VCaP (cell line): ENCODE measurements at regions not wholly inside any gene's neighbourhood (a gene's known extent, or its start where the extent isn't known, plus 50 kb on each side); places are given as distances from the start of the nearest gene placed in this dataset.
A peak's percentile ranks its signal among the peaks of the same experiment; 100 is the strongest.

Experiments
- H3K27ac ChIP-seq: fragments of 450-650 bp; 2 replicates; pipeline ENCODE4 v1.5.1; 2017
- TF ChIP-seq, protein P1 (sequence below): fragments of 450-650 bp; conservative IDR thresholded peaks from 2 replicates; pipeline ENCODE4 v1.5.1; 2017; ENCODE audit warnings: mild to moderate bottlenecking, moderate library complexity

DNA sequence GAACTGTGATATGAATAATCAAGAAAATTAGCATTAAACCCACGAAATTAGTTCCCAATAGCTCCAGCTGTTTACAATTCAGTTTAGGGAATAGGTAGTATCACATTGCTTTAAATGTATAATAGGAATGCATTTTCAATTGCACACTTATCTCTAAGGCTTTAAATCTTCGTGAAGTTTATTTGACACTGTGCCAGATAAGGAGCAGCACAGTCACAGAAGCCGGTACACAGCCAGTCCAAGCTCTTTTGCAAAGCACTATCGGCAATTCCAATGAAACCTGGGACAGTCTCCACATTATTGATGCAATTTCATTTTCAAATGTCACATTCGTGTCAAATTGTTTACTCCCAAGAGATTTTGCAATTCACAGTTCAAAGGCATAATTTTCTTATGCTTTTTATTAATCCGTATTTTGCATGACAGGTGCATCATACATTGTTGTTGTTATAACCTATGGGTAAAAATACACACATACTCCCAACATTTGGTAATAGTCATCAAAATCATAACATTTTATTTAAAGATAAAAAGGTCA is 602.8 kb downstream of the RPS29 start:
- H3K27ac ChIP-seq: no peak overlapping the region
- TF ChIP-seq, protein P1, sequence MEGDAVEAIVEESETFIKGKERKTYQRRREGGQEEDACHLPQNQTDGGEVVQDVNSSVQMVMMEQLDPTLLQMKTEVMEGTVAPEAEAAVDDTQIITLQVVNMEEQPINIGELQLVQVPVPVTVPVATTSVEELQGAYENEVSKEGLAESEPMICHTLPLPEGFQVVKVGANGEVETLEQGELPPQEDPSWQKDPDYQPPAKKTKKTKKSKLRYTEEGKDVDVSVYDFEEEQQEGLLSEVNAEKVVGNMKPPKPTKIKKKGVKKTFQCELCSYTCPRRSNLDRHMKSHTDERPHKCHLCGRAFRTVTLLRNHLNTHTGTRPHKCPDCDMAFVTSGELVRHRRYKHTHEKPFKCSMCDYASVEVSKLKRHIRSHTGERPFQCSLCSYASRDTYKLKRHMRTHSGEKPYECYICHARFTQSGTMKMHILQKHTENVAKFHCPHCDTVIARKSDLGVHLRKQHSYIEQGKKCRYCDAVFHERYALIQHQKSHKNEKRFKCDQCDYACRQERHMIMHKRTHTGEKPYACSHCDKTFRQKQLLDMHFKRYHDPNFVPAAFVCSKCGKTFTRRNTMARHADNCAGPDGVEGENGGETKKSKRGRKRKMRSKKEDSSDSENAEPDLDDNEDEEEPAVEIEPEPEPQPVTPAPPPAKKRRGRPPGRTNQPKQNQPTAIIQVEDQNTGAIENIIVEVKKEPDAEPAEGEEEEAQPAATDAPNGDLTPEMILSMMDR: no peak

DNA sequence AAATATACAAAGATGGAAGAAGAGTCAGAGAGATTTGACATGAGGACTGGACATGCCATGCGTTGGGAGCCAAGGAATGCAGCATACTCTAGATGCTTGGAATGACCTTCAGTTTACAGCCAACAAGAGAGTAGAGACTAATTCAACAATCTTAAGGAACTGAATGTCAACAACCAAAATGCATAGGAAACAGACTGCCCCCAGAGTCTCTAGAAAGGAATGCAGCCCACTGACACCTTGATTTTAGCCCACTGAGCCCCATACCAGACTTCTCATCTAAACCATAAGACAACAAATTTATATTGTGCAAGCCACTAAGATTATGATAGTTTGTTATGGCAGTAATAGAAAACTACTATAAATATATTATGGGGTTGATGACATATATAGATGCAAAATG is 611.2 kb downstream of the RPS29 start:
- TF ChIP-seq, protein P1: no peak
- no peak overlapping the region for H3K27ac ChIP-seq

DNA sequence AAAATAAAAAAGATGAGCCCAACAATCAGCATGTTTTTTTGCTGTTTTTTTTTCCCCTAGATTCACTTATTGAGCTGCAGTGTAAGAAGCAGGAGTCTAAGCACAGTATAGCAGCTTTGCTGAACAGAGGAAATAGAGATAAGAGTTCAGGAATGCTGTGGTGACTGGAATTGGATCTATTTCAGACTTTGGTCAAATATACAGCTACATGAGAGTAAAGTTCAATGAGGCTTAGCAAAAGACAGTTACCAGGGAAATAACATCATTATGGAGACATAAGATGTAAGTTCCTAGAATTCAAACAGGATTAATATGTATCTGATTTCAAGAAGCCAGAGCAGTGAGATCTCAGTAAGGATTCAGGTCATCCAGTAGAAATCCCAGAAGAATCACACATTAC is 613.0 kb downstream of the RPS29 start:
- TF ChIP-seq, protein P1: no peak
- no peak overlapping the region for H3K27ac ChIP-seq

DNA sequence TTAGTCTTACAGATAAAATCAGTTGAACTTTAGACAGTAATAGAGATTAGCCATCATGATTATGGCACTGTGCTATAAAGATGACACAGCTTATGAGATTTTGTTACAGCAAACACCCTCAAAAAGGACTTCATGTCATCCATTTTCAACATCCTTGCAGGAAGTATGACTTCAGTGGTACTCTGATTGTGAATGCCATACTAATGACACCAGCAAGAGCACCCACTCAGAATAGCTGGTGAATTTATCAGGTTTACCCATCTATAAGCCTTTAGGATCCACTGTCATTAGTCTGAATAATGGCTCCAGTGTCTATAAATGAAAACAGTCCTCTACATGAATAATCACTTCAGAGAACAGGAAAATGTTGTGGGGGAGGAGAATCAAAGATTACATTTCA is 615.2 kb downstream of the RPS29 start:
- TF ChIP-seq, protein P1: no peak
- no peak overlapping the region for H3K27ac ChIP-seq

DNA sequence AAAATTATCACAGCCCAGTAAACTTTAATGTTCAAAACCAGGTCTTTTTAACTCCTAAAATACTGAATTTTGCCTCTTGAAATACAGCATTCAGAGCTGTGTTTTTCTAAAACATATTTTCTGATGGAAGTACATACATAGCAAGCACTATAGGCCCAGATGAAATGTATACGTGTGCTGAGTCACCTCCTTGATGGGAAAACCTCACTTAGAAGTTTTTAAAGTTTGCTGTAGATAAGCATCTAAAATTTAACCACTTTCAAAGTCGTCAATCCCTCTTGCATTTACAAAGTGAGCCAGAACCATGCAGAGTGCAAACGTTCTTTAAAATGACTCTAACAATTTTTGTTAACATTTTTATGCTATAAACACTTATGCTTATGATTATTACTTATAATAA is 618.8 kb downstream of the RPS29 start:
- TF ChIP-seq, protein P1: no peak
- no peak overlapping the region for H3K27ac ChIP-seq

DNA sequence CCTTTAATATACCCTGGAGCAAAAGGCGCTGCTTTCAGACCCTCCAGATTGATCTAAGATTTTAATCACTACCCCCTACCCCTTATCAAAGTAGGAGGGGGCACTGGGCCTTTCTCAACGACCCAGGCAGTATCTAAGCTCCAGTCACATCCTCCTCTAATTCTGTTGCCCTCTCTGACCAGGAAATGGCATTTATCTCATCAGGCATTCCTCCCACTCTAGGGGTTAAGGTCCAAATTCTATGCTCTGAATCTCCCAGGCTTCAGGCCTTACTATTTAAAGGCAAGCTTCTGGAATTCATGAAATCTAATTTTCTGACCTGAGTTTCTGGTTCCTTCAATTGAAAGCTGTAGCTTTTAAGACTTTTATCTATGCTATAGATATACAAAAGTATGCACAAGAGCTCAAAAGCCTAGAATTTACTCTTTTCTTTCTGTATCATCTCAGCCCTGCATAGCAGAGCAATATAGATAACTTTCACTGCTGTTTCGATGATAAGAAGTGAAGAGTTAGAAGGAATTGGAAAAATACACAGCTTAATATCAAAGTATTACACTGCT is 622.9 kb downstream of the RPS29 start:
- TF ChIP-seq, protein P1: no peak
- H3K27ac ChIP-seq: no peak overlapping the region

DNA sequence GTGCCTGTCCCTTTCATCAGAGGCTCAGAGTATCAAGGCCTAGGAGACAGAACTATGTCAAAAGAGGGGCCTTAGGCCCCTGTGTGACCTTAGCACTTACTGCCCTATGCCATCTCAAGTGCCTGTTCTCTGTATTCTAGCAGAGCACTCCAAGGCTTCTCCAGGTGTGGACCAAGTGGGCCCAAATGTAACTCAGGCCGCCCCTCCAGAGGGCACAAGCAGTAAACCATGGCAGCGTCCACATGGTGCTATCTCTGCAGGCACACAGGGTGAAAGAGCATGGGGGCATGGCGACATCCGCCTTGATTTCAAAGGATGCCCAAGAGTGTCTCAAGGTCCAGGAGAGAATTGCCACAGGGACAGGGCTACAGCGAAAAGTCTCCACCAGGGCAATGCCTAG is 628.7 kb downstream of the RPS29 start:
- TF ChIP-seq, protein P1: no peak
- peak overlapping the region; percentile 80; the same call in 1 of the 2 replicates for H3K27ac ChIP-seq
